ENCODE measurements at regions not wholly inside any gene's neighbourhood (a gene's known extent, or its start where the extent isn't known, plus 50 kb on each side); places are given as distances from the start of the nearest gene placed in this dataset.

GRCh38 chr6:153840039-153840850, 198.8 kb upstream of the OPRM1 start:
- no peak for DNase-seq (ENCODE audit: low read depth)
- H3K4me3 ChIP-seq (ENCODE audit: low read depth, low read length): no peak overlapping the region
- TF ChIP-seq, protein P1, sequence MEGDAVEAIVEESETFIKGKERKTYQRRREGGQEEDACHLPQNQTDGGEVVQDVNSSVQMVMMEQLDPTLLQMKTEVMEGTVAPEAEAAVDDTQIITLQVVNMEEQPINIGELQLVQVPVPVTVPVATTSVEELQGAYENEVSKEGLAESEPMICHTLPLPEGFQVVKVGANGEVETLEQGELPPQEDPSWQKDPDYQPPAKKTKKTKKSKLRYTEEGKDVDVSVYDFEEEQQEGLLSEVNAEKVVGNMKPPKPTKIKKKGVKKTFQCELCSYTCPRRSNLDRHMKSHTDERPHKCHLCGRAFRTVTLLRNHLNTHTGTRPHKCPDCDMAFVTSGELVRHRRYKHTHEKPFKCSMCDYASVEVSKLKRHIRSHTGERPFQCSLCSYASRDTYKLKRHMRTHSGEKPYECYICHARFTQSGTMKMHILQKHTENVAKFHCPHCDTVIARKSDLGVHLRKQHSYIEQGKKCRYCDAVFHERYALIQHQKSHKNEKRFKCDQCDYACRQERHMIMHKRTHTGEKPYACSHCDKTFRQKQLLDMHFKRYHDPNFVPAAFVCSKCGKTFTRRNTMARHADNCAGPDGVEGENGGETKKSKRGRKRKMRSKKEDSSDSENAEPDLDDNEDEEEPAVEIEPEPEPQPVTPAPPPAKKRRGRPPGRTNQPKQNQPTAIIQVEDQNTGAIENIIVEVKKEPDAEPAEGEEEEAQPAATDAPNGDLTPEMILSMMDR (IDR thresholded peaks at IDR 0.05; ENCODE audit: insufficient read depth, low read length): no peak

- no peak overlapping the region for H3K4me3 ChIP-seq (ENCODE audit: low read depth, low read length)
- no peak for DNase-seq (ENCODE audit: low read depth)
- TF ChIP-seq, protein P1 (IDR thresholded peaks at IDR 0.05; ENCODE audit: insufficient read depth, low read length): no peak
Observed at GRCh38 chr6:153832543-153832942, 206.5 kb upstream of the OPRM1 start.

DNA sequence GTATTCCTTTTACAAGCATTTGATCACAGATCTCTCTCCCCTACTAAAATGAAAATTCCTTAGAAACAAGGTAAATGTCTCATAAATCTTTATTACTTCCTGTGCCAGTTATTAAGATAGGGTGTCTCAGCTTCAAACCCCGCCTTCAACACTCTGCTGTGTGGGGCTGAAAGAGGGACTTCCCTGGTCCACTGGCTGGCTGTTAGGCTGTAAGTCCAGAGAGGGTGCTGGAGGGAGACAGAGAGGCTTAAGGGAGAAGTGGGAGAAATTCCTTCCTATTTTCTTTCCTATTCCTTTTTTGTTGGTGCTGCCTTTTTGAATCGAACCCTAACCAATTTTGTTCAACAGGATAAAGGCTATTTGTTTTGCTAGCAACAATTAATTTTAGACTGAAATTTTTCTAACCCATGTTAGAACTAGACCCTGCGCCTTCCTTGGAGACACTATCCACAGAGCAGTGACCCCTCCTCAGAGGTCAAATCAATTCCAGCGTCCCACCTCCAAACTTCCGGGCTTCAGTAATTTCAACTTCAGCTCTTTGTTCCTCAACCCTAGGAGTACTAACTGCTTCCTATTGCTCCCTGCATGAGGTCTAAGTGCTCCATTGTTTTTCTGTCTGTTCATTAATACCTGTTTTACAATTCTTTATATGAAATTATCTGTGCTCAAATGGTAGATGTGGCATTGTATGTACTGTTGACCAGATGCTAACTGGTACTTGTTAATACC, 207.5 kb upstream of the OPRM1 start:
- TF ChIP-seq, protein P1 (IDR thresholded peaks at IDR 0.05; ENCODE audit: insufficient read depth, low read length): no peak
- H3K4me3 ChIP-seq (ENCODE audit: low read depth, low read length): no peak overlapping the region
- DNase-seq (ENCODE audit: low read depth): no peak

DNA sequence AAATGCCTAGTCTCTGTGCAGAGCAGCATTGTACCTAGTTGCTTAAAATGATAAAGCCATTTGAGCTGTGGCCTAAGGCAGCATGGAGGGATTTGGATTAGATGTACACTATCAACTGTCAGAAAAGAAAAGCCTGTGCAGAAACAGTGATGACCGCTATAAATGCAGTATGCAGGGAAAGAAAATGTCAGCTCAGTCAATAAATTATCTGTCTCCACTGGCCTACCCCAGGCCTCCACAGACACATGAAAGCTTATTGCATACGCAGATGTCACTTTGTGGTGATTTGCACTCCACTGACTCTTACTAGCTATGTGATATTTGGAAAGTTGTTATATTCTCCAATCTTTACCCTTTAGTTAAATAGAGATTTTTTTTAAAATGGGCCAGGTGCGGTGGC, 221.9 kb upstream of the OPRM1 start:
- H3K4me3 ChIP-seq (ENCODE audit: low read depth, low read length): no peak overlapping the region
- TF ChIP-seq, protein P1 (IDR thresholded peaks at IDR 0.05; ENCODE audit: insufficient read depth, low read length): no peak

DNA sequence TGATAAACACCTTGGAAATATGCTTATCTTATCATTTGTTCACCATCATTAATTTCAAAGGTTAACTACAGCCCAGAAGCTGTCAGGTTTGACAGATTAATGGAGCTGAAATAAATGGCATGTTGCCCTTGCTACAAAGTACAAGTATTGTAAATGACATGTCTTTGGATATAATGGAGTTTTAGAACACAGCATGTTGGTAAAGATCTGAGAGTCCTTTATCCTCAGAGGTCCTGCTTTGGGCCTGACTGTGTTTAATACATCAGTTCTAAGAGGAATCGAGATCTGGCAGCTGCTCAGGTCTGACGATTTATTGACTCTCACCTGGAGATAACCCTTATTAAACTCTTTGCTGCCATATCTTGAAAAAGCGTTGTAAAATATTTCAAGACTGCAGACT, 222.7 kb upstream of the OPRM1 start:
- DNase-seq (ENCODE audit: low read depth): no peak
- no peak overlapping the region for H3K4me3 ChIP-seq (ENCODE audit: low read depth, low read length)
- TF ChIP-seq, protein P1 (IDR thresholded peaks at IDR 0.05; ENCODE audit: insufficient read depth, low read length): no peak

More for the DNA sequence above, 221.9 kb upstream of the OPRM1 start:
- no peak for DNase-seq (ENCODE audit: low read depth)

DNA sequence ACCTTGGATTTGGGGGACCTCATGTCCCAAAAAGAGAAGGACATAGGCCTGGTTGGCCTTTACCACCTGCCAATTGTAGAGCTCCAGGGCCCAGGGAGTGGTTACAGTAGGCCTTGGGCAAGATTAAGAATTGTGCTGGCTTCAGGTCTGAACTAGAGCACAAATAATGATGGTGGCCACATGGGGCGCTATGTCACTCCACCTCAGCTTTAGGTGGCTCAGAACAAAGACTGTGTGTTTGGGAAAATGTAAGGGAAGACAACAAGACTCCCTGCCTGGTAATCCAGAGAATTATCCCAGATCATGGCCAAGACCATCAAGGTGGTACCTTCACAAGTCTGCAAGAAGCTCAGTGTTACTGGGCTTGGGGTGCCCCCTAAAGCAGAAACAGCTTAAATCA, 224.9 kb upstream of the OPRM1 start:
- TF ChIP-seq, protein P1 (IDR thresholded peaks at IDR 0.05; ENCODE audit: insufficient read depth, low read length): no peak
- no peak overlapping the region for H3K4me3 ChIP-seq (ENCODE audit: low read depth, low read length)
- DNase-seq (ENCODE audit: low read depth): no peak
